Liver (tissue), 8 donors: ENCODE measurements at regions not wholly inside any gene's neighbourhood (a gene's known extent, or its start where the extent isn't known, plus 50 kb on each side); places are given as distances from the start of the nearest gene placed in this dataset.

ENCODE experiments used
- DNase-seq: peaks from one replicate; pipeline ENCODE4 v3.0.0-alpha.2; 2017; ENCODE audit warnings: low spot score
- H3K27ac ChIP-seq, 2 donors: one replicate each; pipeline ENCODE4 v1.7.0; 2013; ENCODE audit warnings: inconsistent platforms in 2 of 2, low read length in 2 of 2, control low read depth in 1 of 2, low read depth in 1 of 2, mild to moderate bottlenecking in 1 of 2
- H3K27me3 ChIP-seq, 4 donors: one replicate each; pipeline versions ENCODE4 v1.6.1 to v1.7.0; 2013; ENCODE audit warnings: low read length in 3 of 4, inconsistent platforms in 1 of 4, mild to moderate bottlenecking in 1 of 4, moderate library complexity in 1 of 4; ENCODE audit not compliant: control insufficient read depth in 4 of 4, insufficient read depth in 4 of 4
- H3K36me3 ChIP-seq, 4 donors: one replicate each; pipeline versions ENCODE4 v1.6.1 to v1.7.0; 2013; ENCODE audit warnings: low read length in 3 of 4, mild to moderate bottlenecking in 3 of 4, low read depth in 1 of 4, moderate library complexity in 1 of 4; ENCODE audit not compliant: control insufficient read depth in 4 of 4, insufficient read depth in 3 of 4
- H3K4me1 ChIP-seq, 4 donors: one replicate each; pipeline versions ENCODE4 v1.6.1 to v1.7.0; 2013; ENCODE audit warnings: low read length in 3 of 4, mild to moderate bottlenecking in 3 of 4, moderate library complexity in 1 of 4; ENCODE audit not compliant: control insufficient read depth in 4 of 4, insufficient read depth in 4 of 4
- H3K4me3 ChIP-seq, 3 donors: one replicate each; pipeline versions ENCODE4 v1.6.1 to v1.7.0; 2013; ENCODE audit warnings: low read length in 3 of 3, control low read depth in 1 of 3, low read depth in 1 of 3, mild to moderate bottlenecking in 1 of 3
- H3K9ac ChIP-seq, 2 donors: one replicate each; pipeline ENCODE4 v1.7.0; 2013; ENCODE audit warnings: low read length in 2 of 2, mild to moderate bottlenecking in 2 of 2, moderate library complexity in 2 of 2, control low read depth in 1 of 2, low read depth in 1 of 2
- H3K9me3 ChIP-seq, 4 donors: one replicate each; pipeline versions ENCODE4 v1.6.1 to v1.7.0; 2013; ENCODE audit warnings: low read length in 3 of 4; ENCODE audit not compliant: control insufficient read depth in 4 of 4
- CTCF ChIP-seq: fragments of 150-350 bp; IDR thresholded peaks from 2 replicates; pipeline ENCODE4 v1.5.1; 2017; ENCODE audit warnings: improper control_type of control experiment, low read depth, low read length; ENCODE audit not compliant: missing input control
- EGR1 ChIP-seq, 2 donors: IDR thresholded peaks; 2 replicates each; pipeline ENCODE4 v1.6.1; 2016 to 2018; ENCODE audit warnings: antibody characterized with exemption in 2 of 2, low read depth in 2 of 2
- GABPA ChIP-seq, 2 donors: IDR thresholded peaks in 1 of 2; conservative IDR thresholded peaks in 1 of 2; 2 replicates each; pipeline ENCODE4 v1.6.1; 2016; ENCODE audit warnings: antibody characterized with exemption in 2 of 2, mild to moderate bottlenecking in 1 of 2, moderate library complexity in 1 of 2
- HNF4A ChIP-seq, 2 donors: conservative IDR thresholded peaks; 2 replicates each; pipeline ENCODE4 v1.6.1; 2016; ENCODE audit warnings: antibody characterized with exemption in 2 of 2, mild to moderate bottlenecking in 2 of 2
- HNF4G ChIP-seq: IDR thresholded peaks from 2 replicates; pipeline ENCODE4 v1.6.1; 2016; ENCODE audit warnings: antibody characterized with exemption
- JUND ChIP-seq, 2 donors: IDR thresholded peaks; 2 replicates each; pipeline ENCODE4 v1.6.1; 2016; ENCODE audit warnings: antibody characterized with exemption in 2 of 2
- MAX ChIP-seq: IDR thresholded peaks from 2 replicates; pipeline ENCODE4 v1.6.1; 2016; ENCODE audit warnings: antibody characterized with exemption
- NR2F2 ChIP-seq: IDR thresholded peaks from 2 replicates; pipeline ENCODE4 v1.6.1; 2016; ENCODE audit warnings: antibody characterized with exemption
- RAD21 ChIP-seq, 2 donors: IDR thresholded peaks; 2 replicates each; pipeline ENCODE4 v1.6.1; 2016; ENCODE audit warnings: antibody characterized with exemption in 2 of 2, mild to moderate bottlenecking in 2 of 2
- REST ChIP-seq: IDR thresholded peaks from 2 replicates; pipeline ENCODE4 v1.6.1; 2016; ENCODE audit warnings: antibody characterized with exemption, mild to moderate bottlenecking
- RXRA ChIP-seq, 2 donors: IDR thresholded peaks; 2 replicates each; pipeline ENCODE4 v1.6.1; 2017 to 2018; ENCODE audit warnings: antibody characterized with exemption in 2 of 2, mild to moderate bottlenecking in 1 of 2
- SP1 ChIP-seq: IDR thresholded peaks from 2 replicates; pipeline ENCODE4 v1.6.1; 2018; ENCODE audit warnings: antibody characterized with exemption, mild to moderate bottlenecking
- TAF1 ChIP-seq: conservative IDR thresholded peaks from 2 replicates; pipeline ENCODE4 v1.6.1; 2016; ENCODE audit warnings: antibody characterized with exemption, mild to moderate bottlenecking
- YY1 ChIP-seq: IDR thresholded peaks from 2 replicates; pipeline ENCODE4 v1.6.1; 2016; ENCODE audit warnings: antibody characterized with exemption, mild to moderate bottlenecking
- ZBTB33 ChIP-seq: IDR thresholded peaks from 2 replicates; pipeline ENCODE4 v1.6.1; 2016; ENCODE audit warnings: antibody characterized with exemption
- WGBS: extraction: QIAGEN DNeasy Blood & Tissue Kit; methylation state at CpG from one replicate; pipeline ENCODE4 v1.1.7; 2013; 5-methylcytosine and 5-hydroxymethylcytosine counted together
- donor health status: healthy.
- donor health status: healthy.
- donor health status: healthy.
- donor health status: healthy.
- donor health status: healthy.

- TF ChIP-seq GABPA (IDR thresholded peaks at IDR 0.05 in 1 of 2, conservative IDR thresholded peaks at IDR 0.05 in 1 of 2) = no peak
- no peak for TF ChIP-seq SP1
- TF ChIP-seq CTCF = no peak
Measured at GRCh38 chr14:43764433-43764832, 742.6 kb downstream of the FSCB start (continued).

GRCh38 chr14:43755707-43756106 is 751.4 kb downstream of the FSCB start:
- Histone ChIP-seq H3K4me1 (no peaks in the 10 kb centered on the region), H3K9me3 (no peaks in the 10 kb centered on the region), H3K4me3 (no peak overlapping the region), H3K36me3 (no peaks in the 10 kb centered on the region), H3K27me3 (no peaks in the 10 kb centered on the region), H3K9ac (no peak overlapping the region), H3K27ac (no peak overlapping the region)
- no peak for DNase-seq
- WGBS = 91% methylated on average over 6 of the region's 6 CpGs
- TF ChIP-seq EGR1 (IDR thresholded peaks at IDR 0.05; ENCODE audit: low read depth in 2 of 2) (no peak), REST (no peak), GABPA (IDR thresholded peaks at IDR 0.05 in 1 of 2, conservative IDR thresholded peaks at IDR 0.05 in 1 of 2) (no peak), MAX (no peak), TAF1 (no peak), SP1 (no peak)

GRCh38 chr14:43754838-43755237 is 752.2 kb downstream of the FSCB start:
- H3K27me3 ChIP-seq = no peaks in the 10 kb centered on the region
- H3K36me3 ChIP-seq = no peaks in the 10 kb centered on the region
- no peak overlapping the region for H3K4me3 ChIP-seq
- no peak overlapping the region for H3K27ac ChIP-seq
- H3K9me3 ChIP-seq = no peaks in the 10 kb centered on the region
- no peaks in the 10 kb centered on the region for H3K4me1 ChIP-seq
- TF ChIP-seq ZBTB33 (no peak), JUND (IDR thresholded peaks at IDR 0.05) (no peak), SP1 (no peak), HNF4G (no peak), NR2F2 (no peak), MAX (no peak), YY1 (no peak), HNF4A (conservative IDR thresholded peaks at IDR 0.05) (no peak), TAF1 (no peak), RAD21 (IDR thresholded peaks at IDR 0.05) (no peak), REST (no peak), RXRA (IDR thresholded peaks at IDR 0.05) (no peak)
- no peak overlapping the region for H3K9ac ChIP-seq
- DNase-seq = no peak
- WGBS = 89% methylated on average over 3 of the region's 3 CpGs
